GM21737 (cell line): ENCODE measurements at regions not wholly inside any gene's neighbourhood (a gene's known extent, or its start where the extent isn't known, plus 50 kb on each side); places are given as distances from the start of the nearest gene placed in this dataset.

Source experiments
- ATAC-seq: cut with Tn5 transposase; IDR thresholded peaks from one replicate; pipeline ENCODE4 v1.9.1; 2021; ENCODE audit warnings: mild to moderate bottlenecking, moderate library complexity; ENCODE audit not compliant: unreplicated experiment

DNA sequence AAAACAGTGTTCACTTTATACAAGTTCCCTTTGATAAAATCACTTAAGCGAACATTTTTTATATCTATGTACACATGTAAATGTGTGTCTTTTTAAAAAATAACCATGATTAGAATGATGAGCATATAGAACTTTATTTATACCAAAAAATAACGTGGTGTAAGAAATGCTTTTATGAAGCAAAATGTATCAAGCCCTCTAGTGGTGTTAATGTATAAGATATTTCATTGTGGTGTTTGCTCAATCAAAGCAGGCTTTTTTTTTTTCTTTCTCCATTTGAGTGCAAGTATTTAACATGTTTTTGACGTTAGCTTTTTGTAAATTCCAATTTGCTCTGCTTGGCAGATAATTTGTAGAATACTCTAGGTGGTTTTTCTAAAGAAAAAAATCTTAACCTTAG lies 2092.4 kb upstream of the TENM3 start:
- no peak for ATAC-seq

- ATAC-seq: no peak
Observed at GRCh38 chr4:180152831-180153230, 2090.4 kb upstream of the TENM3 start.

DNA sequence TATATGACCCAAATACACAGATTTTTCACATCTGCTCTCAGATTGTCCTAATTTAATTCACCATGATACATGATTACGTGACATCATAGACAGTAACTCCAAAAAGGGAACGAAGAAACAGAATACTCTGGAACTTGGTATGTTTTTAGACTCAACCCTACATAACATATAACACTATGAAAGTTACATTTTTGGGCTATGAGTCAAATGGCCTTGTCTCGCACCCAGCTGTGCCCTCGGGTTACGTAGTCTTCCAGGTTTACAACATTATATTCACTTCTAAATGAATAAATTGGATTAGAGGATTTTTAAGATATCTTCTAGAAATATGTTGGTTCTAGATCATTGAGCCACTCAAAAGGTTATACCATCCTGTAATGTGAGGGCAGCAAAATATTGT lies 2089.6 kb upstream of the TENM3 start:
- ATAC-seq: no peak

GRCh38 chr4:180156684-180157083 lies 2086.5 kb upstream of the TENM3 start:
- no peak for ATAC-seq

GRCh38 chr4:180160195-180160983 lies 2082.8 kb upstream of the TENM3 start:
- no peak for ATAC-seq

GRCh38 chr4:180164799-180165198 lies 2078.4 kb upstream of the TENM3 start:
- no peak for ATAC-seq

DNA sequence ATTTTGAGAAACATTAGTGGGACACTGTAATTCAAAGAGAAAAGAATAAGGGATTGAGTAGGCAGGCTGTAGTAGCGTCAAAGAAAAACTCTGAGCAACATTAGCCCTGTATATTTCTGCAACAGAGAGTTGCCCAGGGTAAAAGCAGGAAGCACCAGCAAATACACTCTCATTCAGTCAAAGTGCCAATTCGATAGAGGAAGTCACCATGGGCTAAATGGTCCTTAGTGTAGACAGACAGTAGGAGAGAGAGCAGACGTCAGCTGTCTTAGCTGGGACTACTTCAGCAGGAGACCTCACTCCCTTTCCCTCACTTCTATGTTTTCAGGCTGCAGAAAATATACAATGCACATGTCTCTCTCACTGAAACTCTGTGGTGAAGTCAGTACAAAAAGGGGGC lies 2073.8 kb upstream of the TENM3 start:
- no peak for ATAC-seq

DNA sequence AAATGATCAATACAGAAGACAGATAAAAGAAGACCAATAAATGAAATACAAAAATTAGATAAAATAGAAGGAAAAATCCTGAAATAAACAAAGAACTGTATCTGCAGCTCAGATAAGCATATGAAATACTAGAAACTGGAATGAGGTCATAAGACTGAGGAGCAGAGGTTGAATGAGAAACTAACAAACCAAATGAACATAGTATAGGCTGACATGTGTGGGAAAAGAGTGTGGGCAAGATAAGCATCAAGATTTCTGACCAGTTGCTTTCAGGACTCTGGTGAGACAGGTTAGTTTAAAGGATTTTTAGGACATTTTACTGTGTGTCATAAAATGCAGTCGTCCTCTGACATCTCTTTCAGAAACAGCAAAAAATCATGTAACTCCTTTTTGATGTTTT lies 2073.2 kb upstream of the TENM3 start:
- no peak for ATAC-seq

DNA sequence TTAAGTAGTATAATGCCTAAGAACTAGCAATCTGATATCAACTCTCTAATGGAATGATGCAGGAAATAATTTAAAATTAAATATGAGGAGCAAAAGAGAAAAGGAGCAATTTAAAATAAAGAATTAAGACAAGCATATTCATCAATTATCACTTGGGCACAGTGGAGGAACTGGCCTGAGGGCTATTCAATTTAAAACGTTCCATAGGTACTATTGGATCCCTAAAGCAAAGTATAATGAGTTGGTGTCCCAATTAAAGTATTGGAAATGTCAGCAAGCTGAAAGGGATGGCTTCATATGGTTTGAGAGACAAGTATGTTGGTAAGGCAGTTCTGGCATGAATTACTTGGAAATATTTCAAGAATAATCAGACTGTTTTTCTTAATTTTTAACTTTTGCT lies 2064.1 kb upstream of the TENM3 start:
- no peak for ATAC-seq

DNA sequence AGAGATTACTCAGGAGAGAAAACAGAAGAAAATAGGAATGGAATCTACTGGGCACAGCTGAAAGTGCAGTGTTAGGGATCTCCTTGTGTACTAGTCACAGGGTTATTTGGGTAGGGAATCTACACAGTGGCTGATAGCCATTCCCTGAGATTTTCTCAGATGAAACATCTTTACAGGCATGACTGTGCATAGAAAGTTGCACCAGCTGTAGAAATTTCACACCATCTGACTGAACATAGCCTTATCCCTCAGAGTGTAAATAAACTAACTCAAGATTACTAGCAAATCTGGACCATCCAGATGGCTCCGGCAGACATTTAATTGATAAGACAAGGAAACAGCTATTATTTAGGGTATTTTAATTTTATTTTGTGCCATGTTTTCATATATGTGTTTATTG lies 2053.5 kb upstream of the TENM3 start:
- ATAC-seq: no peak

DNA sequence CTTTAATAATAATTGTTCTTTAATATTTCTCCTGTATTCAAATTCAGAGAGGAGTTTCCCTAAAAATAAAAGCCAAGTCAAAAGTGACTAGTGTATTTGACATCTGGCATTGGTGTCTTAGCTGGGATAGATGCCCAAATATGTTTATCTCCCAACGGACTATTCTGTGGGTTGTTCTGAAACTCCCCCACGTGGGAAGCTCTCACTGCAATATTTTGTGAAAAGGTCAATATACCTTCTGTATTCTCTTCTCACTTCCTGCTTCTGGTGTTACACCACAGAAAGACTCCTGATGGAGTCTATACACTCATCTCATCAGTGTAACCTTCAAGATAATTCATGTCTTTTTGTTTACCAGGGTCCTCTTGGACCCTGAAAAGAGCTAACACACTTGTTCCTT lies 2052.8 kb upstream of the TENM3 start:
- peak; percentile 69 for ATAC-seq

DNA sequence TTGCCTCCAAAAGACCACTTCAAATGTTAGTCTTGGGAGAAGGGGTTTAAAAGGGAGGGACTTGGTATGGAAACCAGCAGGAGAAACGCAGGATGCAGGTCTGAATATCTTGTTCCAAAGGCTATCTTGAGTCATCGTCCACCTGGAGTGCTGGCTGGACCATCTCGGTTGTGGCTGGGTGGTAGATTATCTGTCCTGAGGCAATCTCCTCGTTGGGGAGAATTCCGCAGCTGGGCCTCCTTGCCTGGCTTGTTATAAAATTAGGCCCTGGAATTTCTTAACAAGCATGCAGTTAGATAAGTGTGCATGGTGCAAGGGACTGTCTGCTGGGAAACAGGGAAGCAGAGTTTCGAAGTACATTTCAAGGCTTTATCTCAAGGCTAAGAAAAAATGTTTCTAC lies 2045.7 kb upstream of the TENM3 start:
- no peak for ATAC-seq

- no peak for ATAC-seq
Observed at GRCh38 chr4:180203349-180203748, 2039.9 kb upstream of the TENM3 start.

- ATAC-seq: no peak
Observed at GRCh38 chr4:180205276-180205675, 2037.9 kb upstream of the TENM3 start.

DNA sequence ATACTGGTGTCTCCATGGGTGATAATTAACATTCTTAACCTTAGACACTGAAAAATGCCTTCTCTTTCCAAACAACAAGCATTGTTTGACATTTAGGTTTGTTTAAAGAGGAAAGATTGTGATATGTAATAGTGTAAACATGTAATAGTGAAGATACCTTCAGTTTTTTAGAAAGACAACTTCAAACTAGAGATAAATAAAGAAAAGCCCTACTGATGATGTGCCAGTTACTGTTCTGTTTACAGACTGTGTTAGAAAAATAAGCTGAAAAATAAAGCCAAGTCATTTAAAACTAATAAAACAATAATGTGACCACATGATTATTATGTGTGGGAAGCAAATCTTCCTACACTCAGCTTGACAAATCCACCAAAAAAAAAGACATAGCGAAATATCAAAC lies 2035.3 kb upstream of the TENM3 start:
- ATAC-seq: no peak

- no peak for ATAC-seq
Observed at GRCh38 chr4:180217070-180217469, 2026.1 kb upstream of the TENM3 start.

DNA sequence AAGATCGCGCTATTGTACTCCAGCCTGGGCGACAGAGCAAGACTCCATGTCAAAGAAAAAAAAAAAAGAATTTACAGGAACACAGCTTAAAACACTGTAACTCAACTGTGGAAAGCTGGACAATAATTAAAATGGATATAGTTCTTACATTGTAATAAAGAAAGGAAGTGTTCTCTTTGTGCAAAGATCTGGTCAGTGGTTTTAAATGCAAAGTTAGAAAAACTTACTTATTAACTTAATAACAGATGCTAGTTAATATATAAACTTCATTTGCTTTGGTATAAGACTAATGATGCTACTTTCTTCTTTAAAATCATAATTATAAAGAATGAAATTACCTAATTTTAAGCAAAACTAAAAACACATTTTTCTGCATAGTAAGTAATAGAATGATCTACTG lies 2024.1 kb upstream of the TENM3 start:
- no peak for ATAC-seq

DNA sequence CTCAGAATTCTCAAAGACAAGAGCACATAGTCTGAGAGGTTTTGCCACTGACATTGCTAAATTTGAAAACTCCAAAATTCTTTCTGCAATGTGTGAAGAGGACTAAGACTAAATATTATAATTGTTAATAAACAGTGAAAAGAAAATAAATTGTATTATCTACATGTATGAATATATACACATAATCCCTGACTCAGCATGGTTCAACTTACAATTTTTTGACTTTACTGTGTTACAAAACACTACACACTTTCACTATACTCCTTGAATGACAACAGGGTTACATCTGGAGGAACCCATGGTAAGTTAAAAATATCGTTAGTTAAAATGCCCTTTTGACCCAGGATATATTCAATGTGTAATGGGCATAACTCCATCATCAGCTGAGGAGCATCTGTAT lies 2017.2 kb upstream of the TENM3 start:
- ATAC-seq: no peak

GRCh38 chr4:180234730-180235129 lies 2008.5 kb upstream of the TENM3 start:
- ATAC-seq: no peak

DNA sequence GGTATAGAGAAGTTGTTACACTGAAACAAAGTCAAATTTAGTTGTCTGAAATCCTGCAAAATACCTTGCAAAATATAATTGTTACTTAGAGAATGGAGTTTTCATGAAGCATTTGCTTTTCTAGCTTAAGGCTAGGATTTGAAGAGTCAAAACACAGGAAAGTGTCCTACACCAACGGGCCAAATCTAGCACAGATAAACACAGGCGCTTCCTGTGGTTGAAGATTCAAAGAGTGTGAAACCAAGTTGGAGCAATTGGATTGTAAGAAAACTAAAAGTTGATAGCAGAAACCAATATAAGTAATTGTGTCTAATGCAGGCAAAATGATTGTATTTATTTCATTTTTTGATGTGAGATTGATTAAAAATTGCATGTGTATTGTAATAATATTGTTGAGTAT lies 2002.5 kb upstream of the TENM3 start:
- ATAC-seq: no peak

GRCh38 chr4:180253419-180253818 lies 1989.8 kb upstream of the TENM3 start:
- ATAC-seq: no peak

- no peak for ATAC-seq
Observed at GRCh38 chr4:180261346-180261745, 1981.9 kb upstream of the TENM3 start.

- peak; percentile 92 for ATAC-seq
Observed at GRCh38 chr4:180280076-180280475, 1963.1 kb upstream of the TENM3 start.
